Vagina (tissue), 2 donors: ENCODE measurements at regions not wholly inside any gene's neighbourhood (a gene's known extent, or its start where the extent isn't known, plus 50 kb on each side); places are given as distances from the start of the nearest gene placed in this dataset.

Source experiments
- DNase-seq, 2 donors: peaks; one replicate each; pipeline ENCODE4 v3.0.0-alpha.2; 2017; ENCODE audit errors: extremely low spot score in 2 of 2
- H3K27ac ChIP-seq: fragments of 200-600 bp; sonication (generic); one replicate; pipeline ENCODE4 v1.5.1; 2019
- H3K27me3 ChIP-seq: fragments of 200-600 bp; sonication (generic); one replicate; pipeline ENCODE4 v1.5.1; 2019
- H3K36me3 ChIP-seq, 2 donors: fragments of 200-600 bp; sonication (generic); one replicate each; pipeline ENCODE4 v1.5.1; 2017 to 2019
- H3K4me1 ChIP-seq: fragments of 200-600 bp; sonication (generic); one replicate; pipeline ENCODE4 v1.5.1; 2019
- H3K4me3 ChIP-seq, 2 donors: fragments of 200-600 bp; sonication (generic); 1 replicate in 1 of 2; 2 replicates in 1 of 2; pipeline ENCODE4 v1.5.1; 2016 to 2019
- H3K9me3 ChIP-seq: fragments of 200-600 bp; sonication (generic); one replicate; pipeline ENCODE4 v1.5.1; 2019
- POLR2A ChIP-seq, 2 donors: fragments of 450-650 bp; IDR thresholded peaks; one replicate each; pipeline ENCODE4 v1.6.1; 2017; ENCODE audit warnings: antibody characterized with exemption in 2 of 2, mild to moderate bottlenecking in 2 of 2, moderate library complexity in 2 of 2
- POLR2AphosphoS5 ChIP-seq, 2 donors: sonication (generic); formaldehyde crosslinking; IDR thresholded peaks; one replicate each; pipeline ENCODE4 v1.9.0; 2017; ENCODE audit warnings: antibody characterized with exemption in 2 of 2, mild to moderate bottlenecking in 2 of 2, low read depth in 1 of 2; ENCODE audit not compliant: insufficient read depth in 1 of 2
- intact Hi-C: fragments of 100-400 bp; cut with DNase I; formaldehyde crosslinking; loops from one replicate; pipeline ENCODE4 v1.15.1; 2023
- TF ChIP-seq, protein P1 (sequence below), 3 experiments: fragments of 450-650 bp in 2 of 3; fragments of 200-600 bp in 1 of 3; sonication (generic) in 1 of 3; IDR thresholded peaks; one replicate each; pipeline ENCODE4 v1.5.1; 2017 to 2019; ENCODE audit warnings: antibody characterized with exemption in 3 of 3, mild to moderate bottlenecking in 2 of 3, moderate library complexity in 2 of 3

DNA sequence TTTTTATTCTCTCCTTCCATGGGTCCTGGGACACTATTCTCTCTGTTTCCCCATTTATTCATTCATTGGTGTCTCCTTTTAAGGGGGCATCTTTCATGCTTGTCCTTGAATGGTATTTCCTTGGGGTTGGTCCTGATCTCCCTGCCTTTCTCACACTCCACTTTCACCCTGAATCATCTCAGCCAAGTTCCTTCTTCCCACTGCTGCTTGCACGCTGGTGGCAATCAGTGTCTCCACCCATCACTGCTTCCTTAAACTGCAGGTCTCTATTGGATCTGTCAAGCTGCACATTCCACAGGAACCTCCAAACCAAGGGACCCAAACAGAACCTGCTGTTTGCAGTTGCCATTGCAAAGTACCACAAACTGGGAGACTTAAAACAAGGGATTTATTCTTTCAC is 89.3 kb upstream of the SDK2 start:
- DNase-seq: no peak
- intact Hi-C loops: no loop called here
- Histone ChIP-seq H3K9me3 (no peaks in the 10 kb centered on the region), H3K27ac (no peak overlapping the region), H3K4me3 (no peak overlapping the region), H3K4me1 (no peaks in the 10 kb centered on the region), H3K27me3 (no peaks in the 10 kb centered on the region), H3K36me3 (no peaks in the 10 kb centered on the region)
- no peak for TF ChIP-seq POLR2AphosphoS5 (IDR thresholded peaks at IDR 0.05; ENCODE audit: insufficient read depth in 1 of 2, low read depth in 1 of 2)
- TF ChIP-seq, protein P1, sequence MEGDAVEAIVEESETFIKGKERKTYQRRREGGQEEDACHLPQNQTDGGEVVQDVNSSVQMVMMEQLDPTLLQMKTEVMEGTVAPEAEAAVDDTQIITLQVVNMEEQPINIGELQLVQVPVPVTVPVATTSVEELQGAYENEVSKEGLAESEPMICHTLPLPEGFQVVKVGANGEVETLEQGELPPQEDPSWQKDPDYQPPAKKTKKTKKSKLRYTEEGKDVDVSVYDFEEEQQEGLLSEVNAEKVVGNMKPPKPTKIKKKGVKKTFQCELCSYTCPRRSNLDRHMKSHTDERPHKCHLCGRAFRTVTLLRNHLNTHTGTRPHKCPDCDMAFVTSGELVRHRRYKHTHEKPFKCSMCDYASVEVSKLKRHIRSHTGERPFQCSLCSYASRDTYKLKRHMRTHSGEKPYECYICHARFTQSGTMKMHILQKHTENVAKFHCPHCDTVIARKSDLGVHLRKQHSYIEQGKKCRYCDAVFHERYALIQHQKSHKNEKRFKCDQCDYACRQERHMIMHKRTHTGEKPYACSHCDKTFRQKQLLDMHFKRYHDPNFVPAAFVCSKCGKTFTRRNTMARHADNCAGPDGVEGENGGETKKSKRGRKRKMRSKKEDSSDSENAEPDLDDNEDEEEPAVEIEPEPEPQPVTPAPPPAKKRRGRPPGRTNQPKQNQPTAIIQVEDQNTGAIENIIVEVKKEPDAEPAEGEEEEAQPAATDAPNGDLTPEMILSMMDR (IDR thresholded peaks at IDR 0.05): no peak

DNA sequence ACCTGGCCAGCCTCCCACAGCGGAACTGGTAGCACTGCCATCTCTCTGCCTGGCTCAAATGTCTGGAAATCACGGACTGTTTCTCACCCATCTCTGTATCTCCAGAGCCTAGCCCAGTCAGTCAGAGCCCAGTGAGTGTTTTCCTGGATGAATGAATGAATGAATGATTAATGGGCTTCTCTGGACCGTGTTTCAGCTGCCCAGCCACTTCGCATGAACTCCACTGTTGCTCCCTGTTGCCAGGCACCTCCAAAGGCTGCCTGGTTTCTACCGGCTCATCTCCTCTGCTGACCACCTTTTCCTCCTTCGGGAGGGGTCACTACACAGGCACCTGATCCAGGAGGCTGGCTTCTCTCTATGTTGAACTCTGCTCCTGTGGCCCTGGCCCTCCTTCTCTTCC is 91.0 kb upstream of the SDK2 start:
- TF ChIP-seq POLR2AphosphoS5 (IDR thresholded peaks at IDR 0.05; ENCODE audit: insufficient read depth in 1 of 2, low read depth in 1 of 2): no peak
- TF ChIP-seq, protein P1 (IDR thresholded peaks at IDR 0.05): no peak
- TF ChIP-seq POLR2A (IDR thresholded peaks at IDR 0.05): no peak
- Histone ChIP-seq H3K4me3 (no peak overlapping the region), H3K27ac (no peak overlapping the region), H3K9me3 (no peaks in the 10 kb centered on the region), H3K4me1 (no peaks in the 10 kb centered on the region), H3K36me3 (no peaks in the 10 kb centered on the region), H3K27me3 (no peaks in the 10 kb centered on the region)
- intact Hi-C loops: no loop called here
- DNase-seq: no peak

DNA sequence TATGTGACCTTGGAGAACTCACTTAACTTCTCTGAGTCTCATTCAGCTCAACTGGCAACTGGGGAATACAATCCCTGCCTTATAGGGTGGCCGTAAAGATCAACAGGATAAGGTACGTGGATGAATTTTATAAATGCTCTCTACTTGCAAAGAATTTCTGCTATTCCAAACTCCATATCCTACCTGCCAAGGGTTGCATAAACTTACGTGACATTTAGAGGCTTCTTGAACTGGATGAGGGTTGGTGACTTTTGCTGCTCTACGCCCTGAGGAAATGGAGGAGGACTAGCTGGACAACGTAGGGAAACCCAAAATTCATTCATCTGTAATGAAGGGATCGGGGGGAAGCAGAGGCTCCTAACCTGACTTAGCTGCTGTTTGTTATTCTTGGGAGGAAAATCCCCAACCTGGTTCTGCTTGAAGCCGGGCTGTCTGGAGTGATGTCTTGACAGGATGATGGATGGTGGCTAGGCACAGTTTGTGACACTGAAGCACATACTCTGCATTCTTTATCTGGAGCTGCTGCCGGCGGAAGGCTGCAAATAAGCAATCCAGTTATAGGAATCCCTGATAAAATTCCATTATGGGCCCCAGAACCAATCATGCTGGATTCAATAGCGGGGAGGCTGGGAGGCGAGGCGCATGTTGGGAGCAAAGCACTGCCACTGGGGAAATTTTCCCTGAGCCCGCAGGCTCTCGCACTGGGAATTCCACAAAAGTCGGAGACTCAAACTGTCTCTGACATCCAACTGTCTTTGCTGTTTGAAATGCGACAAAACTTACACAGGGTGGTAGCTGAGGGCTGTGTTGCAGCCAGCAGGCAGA is 94.7 kb upstream of the SDK2 start:
- Histone ChIP-seq H3K9me3 (no peaks in the 10 kb centered on the region), H3K27ac (no peak overlapping the region), H3K27me3 (no peaks in the 10 kb centered on the region), H3K4me1 (no peaks in the 10 kb centered on the region), H3K36me3 (no peaks in the 10 kb centered on the region), H3K4me3 (no peak overlapping the region)
- intact Hi-C loops: no loop called here
- TF ChIP-seq POLR2AphosphoS5 (IDR thresholded peaks at IDR 0.05; ENCODE audit: insufficient read depth in 1 of 2, low read depth in 1 of 2) (no peak), POLR2A (IDR thresholded peaks at IDR 0.05) (no peak)
- TF ChIP-seq, protein P1 (IDR thresholded peaks at IDR 0.05): no peak
- no peak for DNase-seq

DNA sequence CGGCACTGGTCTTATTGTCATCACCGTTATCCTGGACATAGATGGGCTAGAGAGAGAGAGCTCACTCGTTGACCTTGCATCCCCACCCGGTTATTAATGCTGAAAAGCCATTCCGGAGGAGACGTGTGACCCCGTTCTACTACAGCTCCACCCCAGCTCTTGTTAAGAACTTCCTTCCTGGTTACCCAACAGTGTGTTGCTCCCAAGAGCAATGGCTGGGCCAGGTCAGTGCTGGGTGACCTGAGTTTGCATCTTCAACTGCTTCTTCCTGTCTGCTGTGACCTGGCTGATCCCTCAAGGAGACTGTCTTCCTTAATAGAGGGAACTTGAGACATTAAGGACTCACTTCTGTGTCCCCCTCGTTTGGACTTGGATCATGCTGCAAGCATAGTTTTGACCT is 96.1 kb upstream of the SDK2 start:
- Histone ChIP-seq H3K27me3 (no peaks in the 10 kb centered on the region), H3K36me3 (no peaks in the 10 kb centered on the region), H3K27ac (no peak overlapping the region), H3K4me3 (no peak overlapping the region), H3K4me1 (no peaks in the 10 kb centered on the region), H3K9me3 (no peaks in the 10 kb centered on the region)
- DNase-seq: no peak
- TF ChIP-seq, protein P1 (IDR thresholded peaks at IDR 0.05): no peak
- TF ChIP-seq POLR2A (IDR thresholded peaks at IDR 0.05) (no peak), POLR2AphosphoS5 (IDR thresholded peaks at IDR 0.05; ENCODE audit: insufficient read depth in 1 of 2, low read depth in 1 of 2) (no peak)
- intact Hi-C loops: no loop called here

DNA sequence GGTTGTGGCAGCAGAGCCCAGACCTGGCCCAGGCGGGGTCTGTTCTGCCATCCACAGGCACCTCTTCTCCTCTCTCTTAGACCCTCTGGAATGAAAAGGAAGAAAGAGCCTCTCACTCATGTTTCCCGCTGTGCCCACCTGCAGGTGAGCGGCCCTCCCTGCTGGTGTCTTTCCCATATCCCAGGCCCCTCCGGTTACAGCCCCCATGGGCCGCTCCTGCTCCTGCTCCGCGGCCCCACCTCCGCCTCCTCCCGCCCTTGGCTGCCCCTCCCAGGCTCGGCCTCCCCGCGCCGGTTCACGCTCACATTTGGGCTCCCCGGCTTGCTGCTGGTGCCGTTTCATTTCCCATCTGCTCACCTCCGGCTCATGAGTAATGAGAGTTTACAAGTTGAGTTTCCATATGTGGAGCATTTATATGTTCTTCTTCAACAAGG is 98.7 kb upstream of the SDK2 start:
- Histone ChIP-seq H3K36me3 (no peaks in the 10 kb centered on the region), H3K9me3 (no peaks in the 10 kb centered on the region), H3K27ac (no peak overlapping the region), H3K4me3 (no peak overlapping the region), H3K4me1 (no peaks in the 10 kb centered on the region), H3K27me3 (no peaks in the 10 kb centered on the region)
- DNase-seq: no peak
- TF ChIP-seq, protein P1 (IDR thresholded peaks at IDR 0.05): no peak
- TF ChIP-seq POLR2A (IDR thresholded peaks at IDR 0.05) (no peak), POLR2AphosphoS5 (IDR thresholded peaks at IDR 0.05; ENCODE audit: insufficient read depth in 1 of 2, low read depth in 1 of 2) (no peak)
- intact Hi-C loops: no loop called here
